ENCODE measurements at regions not wholly inside any gene's neighbourhood (a gene's known extent, or its start where the extent isn't known, plus 50 kb on each side); places are given as distances from the start of the nearest gene placed in this dataset.

- Histone ChIP-seq H3K36me3 (replicated peaks; ENCODE audit: control insufficient read depth, insufficient read depth, low read length) (no peaks in the 10 kb centered on the region), H3K27me3 (ENCODE audit: control insufficient read depth, insufficient read depth, low read length) (no peaks in the 10 kb centered on the region; the same call in 1 of the 2 replicates), H3K4me3 (ENCODE audit: insufficient read depth, low read depth, low read length) (no peak overlapping the region)
- DNase-seq: no peak
Measured at GRCh38 chr22:48367731-48368130, 1459.9 kb downstream of the BRD1 start.

GRCh38 chr22:48366591-48366990 is 1461.1 kb downstream of the BRD1 start:
- no peak for DNase-seq
- Histone ChIP-seq H3K27me3 (ENCODE audit: control insufficient read depth, insufficient read depth, low read length) (no peaks in the 10 kb centered on the region), H3K36me3 (replicated peaks; ENCODE audit: control insufficient read depth, insufficient read depth, low read length) (no peaks in the 10 kb centered on the region), H3K4me3 (ENCODE audit: insufficient read depth, low read depth, low read length) (no peak overlapping the region)

GRCh38 chr22:48366056-48366455 is 1461.6 kb downstream of the BRD1 start:
- DNase-seq: no peak
- Histone ChIP-seq H3K36me3 (replicated peaks; ENCODE audit: control insufficient read depth, insufficient read depth, low read length) (no peaks in the 10 kb centered on the region), H3K4me3 (ENCODE audit: insufficient read depth, low read depth, low read length) (no peak overlapping the region), H3K27me3 (ENCODE audit: control insufficient read depth, insufficient read depth, low read length) (no peaks in the 10 kb centered on the region)

- Histone ChIP-seq H3K27me3 (ENCODE audit: control insufficient read depth, insufficient read depth, low read length) (no peaks in the 10 kb centered on the region), H3K4me3 (ENCODE audit: insufficient read depth, low read depth, low read length) (no peak overlapping the region), H3K36me3 (replicated peaks; ENCODE audit: control insufficient read depth, insufficient read depth, low read length) (no peaks in the 10 kb centered on the region)
- no peak for DNase-seq
Measured at GRCh38 chr22:48365386-48365785, 1462.3 kb downstream of the BRD1 start.

GRCh38 chr22:48362721-48363404 is 1464.8 kb downstream of the BRD1 start:
- Histone ChIP-seq H3K4me3 (ENCODE audit: insufficient read depth, low read depth, low read length) (no peak overlapping the region), H3K36me3 (replicated peaks; ENCODE audit: control insufficient read depth, insufficient read depth, low read length) (no peaks in the 10 kb centered on the region), H3K27me3 (ENCODE audit: control insufficient read depth, insufficient read depth, low read length) (no peaks in the 10 kb centered on the region)
- peak; percentile 22 for DNase-seq

- no peak overlapping the region for H3K4me3 ChIP-seq (ENCODE audit: insufficient read depth, low read depth, low read length)
- no peak for DNase-seq
- H3K27me3 ChIP-seq (ENCODE audit: control insufficient read depth, insufficient read depth, low read length): no peaks in the 10 kb centered on the region
- no peaks in the 10 kb centered on the region for H3K36me3 ChIP-seq (replicated peaks; ENCODE audit: control insufficient read depth, insufficient read depth, low read length)
Measured at GRCh38 chr22:48361099-48361639, 1466.5 kb downstream of the BRD1 start.

- Histone ChIP-seq H3K36me3 (replicated peaks; ENCODE audit: control insufficient read depth, insufficient read depth, low read length) (no peaks in the 10 kb centered on the region), H3K27me3 (ENCODE audit: control insufficient read depth, insufficient read depth, low read length) (no peaks in the 10 kb centered on the region), H3K4me3 (ENCODE audit: insufficient read depth, low read depth, low read length) (no peak overlapping the region)
- DNase-seq: peak; percentile 37
Measured at GRCh38 chr22:48359613-48359965, 1468.1 kb downstream of the BRD1 start.

- H3K36me3 ChIP-seq (replicated peaks; ENCODE audit: control insufficient read depth, insufficient read depth, low read length): no peaks in the 10 kb centered on the region
- H3K27me3 ChIP-seq (ENCODE audit: control insufficient read depth, insufficient read depth, low read length): no peaks in the 10 kb centered on the region
- H3K4me3 ChIP-seq (ENCODE audit: insufficient read depth, low read depth, low read length): no peak overlapping the region
- DNase-seq: no peak
Measured at GRCh38 chr22:48358886-48359612, 1468.6 kb downstream of the BRD1 start.

GRCh38 chr22:48357961-48358360 is 1469.7 kb downstream of the BRD1 start:
- Histone ChIP-seq H3K27me3 (ENCODE audit: control insufficient read depth, insufficient read depth, low read length) (no peaks in the 10 kb centered on the region), H3K36me3 (replicated peaks; ENCODE audit: control insufficient read depth, insufficient read depth, low read length) (no peaks in the 10 kb centered on the region), H3K4me3 (ENCODE audit: insufficient read depth, low read depth, low read length) (no peak overlapping the region)
- no peak for DNase-seq

GRCh38 chr22:48357196-48357595 is 1470.5 kb downstream of the BRD1 start:
- peak; percentile 76 for DNase-seq
- Histone ChIP-seq H3K27me3 (ENCODE audit: control insufficient read depth, insufficient read depth, low read length) (no peaks in the 10 kb centered on the region), H3K36me3 (replicated peaks; ENCODE audit: control insufficient read depth, insufficient read depth, low read length) (no peaks in the 10 kb centered on the region), H3K4me3 (ENCODE audit: insufficient read depth, low read depth, low read length) (no peak overlapping the region)

- H3K36me3 ChIP-seq (replicated peaks; ENCODE audit: control insufficient read depth, insufficient read depth, low read length): no peaks in the 10 kb centered on the region
Measured at GRCh38 chr22:48356731-48357130, 1470.9 kb downstream of the BRD1 start.

GRCh38 chr22:48354096-48354495 is 1473.6 kb downstream of the BRD1 start:
- no peaks in the 10 kb centered on the region for H3K36me3 ChIP-seq (replicated peaks; ENCODE audit: control insufficient read depth, insufficient read depth, low read length)
- DNase-seq: no peak
- H3K4me3 ChIP-seq (ENCODE audit: insufficient read depth, low read depth, low read length): no peak overlapping the region
- H3K27me3 ChIP-seq (ENCODE audit: control insufficient read depth, insufficient read depth, low read length): no peaks in the 10 kb centered on the region

More at GRCh38 chr22:48356731-48357130, 1470.9 kb downstream of the BRD1 start:
- Histone ChIP-seq H3K27me3 (ENCODE audit: control insufficient read depth, insufficient read depth, low read length) (no peaks in the 10 kb centered on the region), H3K4me3 (ENCODE audit: insufficient read depth, low read depth, low read length) (no peak overlapping the region)
- peak; percentile 44 for DNase-seq

GRCh38 chr22:48353116-48353947 is 1474.3 kb downstream of the BRD1 start:
- Histone ChIP-seq H3K27me3 (ENCODE audit: control insufficient read depth, insufficient read depth, low read length) (no peaks in the 10 kb centered on the region), H3K36me3 (replicated peaks; ENCODE audit: control insufficient read depth, insufficient read depth, low read length) (no peaks in the 10 kb centered on the region), H3K4me3 (ENCODE audit: insufficient read depth, low read depth, low read length) (no peak overlapping the region)
- no peak for DNase-seq

- H3K36me3 ChIP-seq (replicated peaks; ENCODE audit: control insufficient read depth, insufficient read depth, low read length): no peaks in the 10 kb centered on the region
- no peaks in the 10 kb centered on the region for H3K27me3 ChIP-seq (ENCODE audit: control insufficient read depth, insufficient read depth, low read length)
- H3K4me3 ChIP-seq (ENCODE audit: insufficient read depth, low read depth, low read length): no peak overlapping the region
- DNase-seq: peak; percentile 28
Measured at GRCh38 chr22:48352086-48352911, 1475.4 kb downstream of the BRD1 start.

Measured in H7 (cell line).